ENCODE measurements at regions not wholly inside any gene's neighbourhood (a gene's known extent, or its start where the extent isn't known, plus 50 kb on each side); places are given as distances from the start of the nearest gene placed in this dataset.

DNA sequence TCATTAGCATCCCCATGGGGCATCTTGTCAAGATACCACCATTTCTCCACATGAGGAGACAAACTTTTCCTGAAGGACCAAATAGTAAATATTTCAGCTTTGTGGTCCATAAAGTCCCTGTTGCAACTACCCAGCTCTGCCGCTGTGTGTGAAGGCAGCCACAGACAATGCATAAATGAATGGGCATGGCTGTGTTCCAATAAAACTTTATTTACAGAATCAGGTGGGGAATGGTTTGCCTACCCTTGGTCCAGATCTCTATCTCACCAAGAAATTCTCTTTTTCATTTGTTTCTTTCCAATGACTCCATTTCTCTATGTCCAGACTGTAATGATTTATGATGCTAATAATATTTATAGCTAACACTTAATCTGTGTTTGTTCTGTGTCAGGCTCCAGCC lies 409.3 kb upstream of the TBX3 start:
- H4K8ac ChIP-seq (ENCODE audit: extremely low read depth, insufficient read depth, low read length) = no peak overlapping the region
- FAIRE-seq (no peak), DNase-seq (ENCODE audit: low read depth in 1 of 2, low spot score in 2 of 2) (no peak)
- no peak overlapping the region for H2AK5ac ChIP-seq (ENCODE audit: low read depth, low read length)
- no peak overlapping the region for H2AFZ ChIP-seq (ENCODE audit: low read length)
- H3K4me2 ChIP-seq (ENCODE audit: insufficient read depth in 1 of 2, low read depth in 2 of 2, low read length in 2 of 2) = no peak overlapping the region
- no peaks in the 10 kb centered on the region for H3K27me3 ChIP-seq (replicated peaks in 1 of 4; ENCODE audit: control insufficient read depth in 3 of 4, extremely low read depth in 1 of 4, insufficient read depth in 3 of 4, low read length in 3 of 4)
- no peaks in the 10 kb centered on the region for H4K20me1 ChIP-seq (replicated peaks in 1 of 2; ENCODE audit: control insufficient read depth in 1 of 2, insufficient read depth in 2 of 2, low read length in 2 of 2)
- no peak overlapping the region for H3K9ac ChIP-seq (replicated peaks in 1 of 4; ENCODE audit: extremely low read depth in 1 of 4, low read depth in 3 of 4, low read length in 3 of 4)
- WGBS, 2 experiments (ENCODE audit: extremely low coverage in 1 of 2, insufficient coverage in 1 of 2, insufficient read length in 1 of 2, insufficient replicate concordance in 2 of 2, low coverage in 1 of 2, low lambda C conversion rate in 2 of 2, missing lambda C conversion rate in 1 of 2) = 95% methylated on average over 1 of the region's 1 CpG; no CpG with 5 or more reads in 1 of the 2 experiments
- H3K14ac ChIP-seq (ENCODE audit: insufficient read length) = no peak overlapping the region
- no peaks in the 10 kb centered on the region for H3K79me2 ChIP-seq (ENCODE audit: control insufficient read depth in 1 of 2, insufficient read depth in 2 of 2, low read length in 2 of 2)
- no peaks in the 10 kb centered on the region for H3K79me1 ChIP-seq (ENCODE audit: low read depth, low read length)
- no peaks in the 10 kb centered on the region for H3K4me1 ChIP-seq (replicated peaks in 1 of 4; ENCODE audit: control insufficient read depth in 3 of 4, insufficient read depth in 4 of 4, low read length in 3 of 4)
- no peaks in the 10 kb centered on the region for H3K23me2 ChIP-seq (ENCODE audit: low read depth, low read length)
- no peaks in the 10 kb centered on the region for H3K9me3 ChIP-seq (ENCODE audit: insufficient read depth in 2 of 2, low read depth in 1 of 2, low read length in 1 of 2)
- H4K91ac ChIP-seq (replicated peaks; ENCODE audit: insufficient read length, low read length) = no peak overlapping the region
- H4K5ac ChIP-seq (ENCODE audit: insufficient read length, low read depth, low read length) = no peak overlapping the region
- ChIA-PET POLR2A (ENCODE audit: partially characterized antibody) (no interaction called here), CTCF (ENCODE audit: partially characterized antibody) (interaction anchor here (0.5 to 1.4 kb wide), 4 partner anchors 11 to 424 kb away, joined by 3 to 4 read pairs (median 3); no protein-coding TSS in a partner anchor)
- H2BK20ac ChIP-seq (ENCODE audit: low read length) = no peak overlapping the region
- H2BK5ac ChIP-seq (ENCODE audit: low read depth, low read length) = no peak overlapping the region
- no peak overlapping the region for H2BK120ac ChIP-seq (replicated peaks; ENCODE audit: low read depth, low read length)
- no peak overlapping the region for H3K56ac ChIP-seq (replicated peaks; ENCODE audit: insufficient read length, low read depth, low read length)
- H3K36me3 ChIP-seq (ENCODE audit: control insufficient read depth in 2 of 4, insufficient read depth in 4 of 4, low read length in 3 of 4) = no peaks in the 10 kb centered on the region
- H3K4me3 ChIP-seq (ENCODE audit: extremely low read depth in 1 of 4, insufficient read depth in 2 of 4, low read depth in 3 of 4, low read length in 4 of 4) = no peak overlapping the region
- no peak overlapping the region for H2BK12ac ChIP-seq (ENCODE audit: low read depth, low read length)
- H3K23ac ChIP-seq (ENCODE audit: insufficient read length) = no peak overlapping the region
- no peak overlapping the region for H3K18ac ChIP-seq (ENCODE audit: extremely low read depth, low read length)
- no peak overlapping the region for H2BK15ac ChIP-seq (ENCODE audit: low read length)
- no peak overlapping the region for H3K27ac ChIP-seq (ENCODE audit: low read depth, low read length)
- H3K4ac ChIP-seq (replicated peaks; ENCODE audit: insufficient read length, low read depth, low read length) = no peak overlapping the region
- TF ChIP-seq BACH1 (IDR thresholded peaks at IDR 0.05; ENCODE audit: low read length) = no peak
- TF ChIP-seq CTCF (IDR thresholded peaks at IDR 0.05; ENCODE audit: control extremely low read depth in 1 of 3, insufficient read depth in 1 of 3, low read depth in 1 of 3, low read length in 3 of 3) = no peak
- TF ChIP-seq ZNF274 (IDR thresholded peaks at IDR 0.05; ENCODE audit: borderline replicate concordance, extremely low read depth, low read length) = no peak
- TF ChIP-seq EP300 (IDR thresholded peaks at IDR 0.05; ENCODE audit: borderline replicate concordance in 1 of 2, low read depth in 2 of 2, low read length in 2 of 2) = no peak
- TF ChIP-seq RAD21 (IDR thresholded peaks at IDR 0.05 in 1 of 2, conservative IDR thresholded peaks at IDR 0.05 in 1 of 2; ENCODE audit: low read depth in 2 of 2, low read length in 2 of 2) = no peak
- no peak for TF ChIP-seq USF2 (IDR thresholded peaks at IDR 0.05; ENCODE audit: low read length)
- no peak for TF ChIP-seq BCL11A (IDR thresholded peaks at IDR 0.05; ENCODE audit: low read depth in 2 of 2, low read length in 2 of 2)
- TF ChIP-seq, protein P1, sequence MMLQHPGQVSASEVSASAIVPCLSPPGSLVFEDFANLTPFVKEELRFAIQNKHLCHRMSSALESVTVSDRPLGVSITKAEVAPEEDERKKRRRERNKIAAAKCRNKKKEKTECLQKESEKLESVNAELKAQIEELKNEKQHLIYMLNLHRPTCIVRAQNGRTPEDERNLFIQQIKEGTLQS (IDR thresholded peaks at IDR 0.05; ENCODE audit: insufficient read depth, low read depth, low read length) = no peak
- TF ChIP-seq, protein P2, sequence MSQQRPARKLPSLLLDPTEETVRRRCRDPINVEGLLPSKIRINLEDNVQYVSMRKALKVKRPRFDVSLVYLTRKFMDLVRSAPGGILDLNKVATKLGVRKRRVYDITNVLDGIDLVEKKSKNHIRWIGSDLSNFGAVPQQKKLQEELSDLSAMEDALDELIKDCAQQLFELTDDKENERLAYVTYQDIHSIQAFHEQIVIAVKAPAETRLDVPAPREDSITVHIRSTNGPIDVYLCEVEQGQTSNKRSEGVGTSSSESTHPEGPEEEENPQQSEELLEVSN (IDR thresholded peaks at IDR 0.05) = no peak

Measured in H1 (cell line).